Mammary epithelial cell (primary cell): ENCODE measurements at regions not wholly inside any gene's neighbourhood (a gene's known extent, or its start where the extent isn't known, plus 50 kb on each side); places are given as distances from the start of the nearest gene placed in this dataset.
"Not testable (repeated sequence)": the region's sequence is repeated elsewhere in the genome, so short reads cannot be mapped to it uniquely, and the experiment has no call there.

ENCODE experiments used
- EZH2 ChIP-seq: IDR thresholded peaks from 2 replicates; pipeline ENCODE4 v1.6.1; 2012; ENCODE audit warnings: low read length, inconsistent platforms, borderline replicate concordance
- TF ChIP-seq, protein P1 (sequence below), 2 donors: IDR thresholded peaks in 1 of 2; conservative IDR thresholded peaks in 1 of 2; 2 replicates each; pipeline ENCODE4 v1.5.1; 2011 to 2012; ENCODE audit warnings: inconsistent platforms in 2 of 2, low read length in 2 of 2, mild to moderate bottlenecking in 2 of 2, control low read depth in 1 of 2, low read depth in 1 of 2; ENCODE audit not compliant: insufficient read depth in 1 of 2; ENCODE audit errors: extremely low read depth in 1 of 2

DNA sequence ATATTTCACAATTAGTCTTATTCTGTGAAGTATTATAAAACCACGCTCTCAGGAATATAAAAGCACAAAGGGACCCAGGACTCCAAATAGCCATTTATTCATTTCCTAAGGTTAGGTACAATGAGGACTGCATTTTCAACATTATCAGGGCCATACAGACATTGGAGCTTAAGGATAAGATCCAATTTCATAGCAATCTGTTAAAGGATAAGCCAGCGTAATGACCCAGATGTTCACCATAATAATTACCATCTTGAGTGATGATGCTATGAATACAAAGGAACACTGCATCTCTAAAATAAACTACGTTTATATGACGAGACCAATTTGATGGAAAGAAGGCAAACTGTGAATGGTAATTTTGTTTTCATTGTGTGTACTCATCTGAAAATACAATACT is 169.6 kb downstream of the USP22 start:
- TF ChIP-seq, protein P1, sequence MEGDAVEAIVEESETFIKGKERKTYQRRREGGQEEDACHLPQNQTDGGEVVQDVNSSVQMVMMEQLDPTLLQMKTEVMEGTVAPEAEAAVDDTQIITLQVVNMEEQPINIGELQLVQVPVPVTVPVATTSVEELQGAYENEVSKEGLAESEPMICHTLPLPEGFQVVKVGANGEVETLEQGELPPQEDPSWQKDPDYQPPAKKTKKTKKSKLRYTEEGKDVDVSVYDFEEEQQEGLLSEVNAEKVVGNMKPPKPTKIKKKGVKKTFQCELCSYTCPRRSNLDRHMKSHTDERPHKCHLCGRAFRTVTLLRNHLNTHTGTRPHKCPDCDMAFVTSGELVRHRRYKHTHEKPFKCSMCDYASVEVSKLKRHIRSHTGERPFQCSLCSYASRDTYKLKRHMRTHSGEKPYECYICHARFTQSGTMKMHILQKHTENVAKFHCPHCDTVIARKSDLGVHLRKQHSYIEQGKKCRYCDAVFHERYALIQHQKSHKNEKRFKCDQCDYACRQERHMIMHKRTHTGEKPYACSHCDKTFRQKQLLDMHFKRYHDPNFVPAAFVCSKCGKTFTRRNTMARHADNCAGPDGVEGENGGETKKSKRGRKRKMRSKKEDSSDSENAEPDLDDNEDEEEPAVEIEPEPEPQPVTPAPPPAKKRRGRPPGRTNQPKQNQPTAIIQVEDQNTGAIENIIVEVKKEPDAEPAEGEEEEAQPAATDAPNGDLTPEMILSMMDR (conservative IDR thresholded peaks at IDR 0.05 in 1 of 2, IDR thresholded peaks at IDR 0.05 in 1 of 2; ENCODE audit: extremely low read depth in 1 of 2, insufficient read depth in 1 of 2, low read depth in 1 of 2, low read length in 2 of 2) = not testable (repeated sequence)
- not testable (repeated sequence) for TF ChIP-seq EZH2
